Neural cell (in vitro differentiated cells): ENCODE measurements at regions not wholly inside any gene's neighbourhood (a gene's known extent, or its start where the extent isn't known, plus 50 kb on each side); places are given as distances from the start of the nearest gene placed in this dataset.

Experiments
- H2AFZ ChIP-seq: fragments of 200-600, 300-800 bp; sonication (generic), shearing (Covaris generic); 2 replicates; pipeline ENCODE4 v1.6.0; 2014; ENCODE audit warnings: low read depth, mild to moderate bottlenecking, antibody characterized with exemption, low read length, moderate library complexity
- H3F3A ChIP-seq: fragments of 200-600 bp; shearing (Covaris generic); 2 replicates; pipeline ENCODE4 v1.6.1; 2016; ENCODE audit warnings: mild to moderate bottlenecking, moderate library complexity, mixed read lengths, antibody characterized with exemption, low read length; ENCODE audit not compliant: insufficient read depth, poor library complexity, severe bottlenecking
- H3K27ac ChIP-seq: fragments of 200-600, 300-800 bp; sonication (generic), shearing (Covaris generic); 2 replicates; pipeline ENCODE4 v1.5.1; 2014; ENCODE audit warnings: mild to moderate bottlenecking, low read length, moderate library complexity
- H3K27me3 ChIP-seq: fragments of 300-800, 200-600 bp; sonication (generic), shearing (Covaris generic); 2 replicates; pipeline ENCODE4 v1.6.0; 2014; ENCODE audit warnings: mild to moderate bottlenecking, low read depth, low read length, moderate library complexity; ENCODE audit not compliant: insufficient read depth
- H3K36me3 ChIP-seq: fragments of 300-800, 200-600 bp; sonication (generic), shearing (Covaris generic); 2 replicates; pipeline ENCODE4 v1.5.1; 2014; ENCODE audit warnings: mild to moderate bottlenecking, antibody characterized with exemption, low read length, moderate library complexity; ENCODE audit not compliant: insufficient read depth
- H3K4me2 ChIP-seq: fragments of 300-800, 200-600 bp; sonication (generic), shearing (Covaris generic); 2 replicates; pipeline ENCODE4 v1.6.0; 2014; ENCODE audit warnings: mild to moderate bottlenecking, low read length
- H3K4me3 ChIP-seq: fragments of 300-800, 200-600 bp; sonication (generic), shearing (Covaris generic); 2 replicates; pipeline ENCODE4 v1.5.1; 2014; ENCODE audit warnings: mild to moderate bottlenecking, low read length, moderate library complexity
- H3K79me2 ChIP-seq: fragments of 200-600 bp; shearing (Covaris generic); replicated peaks from 2 replicates; pipeline ENCODE4 v1.6.0; 2014; ENCODE audit warnings: mild to moderate bottlenecking, low read length, moderate library complexity; ENCODE audit not compliant: insufficient read depth
- H3K9ac ChIP-seq: fragments of 300-800, 200-600 bp; sonication (generic), shearing (Covaris generic); 2 replicates; pipeline ENCODE4 v1.6.1; 2016; ENCODE audit warnings: mild to moderate bottlenecking, low read length, mixed read lengths
- H3K9me2 ChIP-seq: fragments of 200-600 bp; shearing (Covaris generic); 2 replicates; pipeline ENCODE4 v1.6.1; 2016; ENCODE audit warnings: mild to moderate bottlenecking, low read length, mixed read lengths; ENCODE audit not compliant: insufficient read depth
- H3K9me3 ChIP-seq: fragments of 200-600, 300-800 bp; sonication (generic), shearing (Covaris generic); 2 replicates; pipeline ENCODE4 v1.6.1; 2016; ENCODE audit warnings: mild to moderate bottlenecking, mixed run types, low read length, moderate library complexity, mixed read lengths
- H4K20me1 ChIP-seq: fragments of 200-600 bp; shearing (Covaris generic); 2 replicates; pipeline ENCODE4 v1.6.1; 2016; ENCODE audit warnings: mild to moderate bottlenecking, mixed run types; ENCODE audit not compliant: insufficient read depth
- EP300 ChIP-seq: fragments of 450-650 bp; conservative IDR thresholded peaks from 2 replicates; pipeline ENCODE4 v1.6.1; 2014; ENCODE audit warnings: antibody characterized with exemption, mild to moderate bottlenecking, moderate library complexity; ENCODE audit not compliant: poor library complexity, severe bottlenecking
- EZH2 ChIP-seq: fragments of 200-600, 300-800 bp; shearing (Covaris generic), sonication (generic); IDR thresholded peaks from 2 replicates; pipeline ENCODE4 v1.6.1; 2014; ENCODE audit warnings: antibody characterized with exemption, low read length, borderline replicate concordance, mild to moderate bottlenecking; ENCODE audit not compliant: insufficient read depth, poor library complexity, severe bottlenecking
- MXI1 ChIP-seq: fragments of 450-650 bp; conservative IDR thresholded peaks from 2 replicates; pipeline ENCODE4 v1.6.1; 2014; ENCODE audit warnings: antibody characterized with exemption, mild to moderate bottlenecking; ENCODE audit not compliant: poor library complexity, severe bottlenecking
- POLR2AphosphoS5 ChIP-seq: IDR thresholded peaks from 2 replicates; pipeline ENCODE4 v1.6.1; 2012
- RAD21 ChIP-seq: fragments of 450-650 bp; conservative IDR thresholded peaks from 2 replicates; pipeline ENCODE4 v1.6.1; 2014; ENCODE audit warnings: antibody characterized with exemption, mild to moderate bottlenecking, moderate library complexity
- SMC3 ChIP-seq: fragments of 450-650 bp; conservative IDR thresholded peaks from 2 replicates; pipeline ENCODE4 v1.6.1; 2014; ENCODE audit warnings: antibody characterized with exemption, mild to moderate bottlenecking, moderate library complexity; ENCODE audit not compliant: poor library complexity
- TAF1 ChIP-seq: IDR thresholded peaks from 2 replicates; pipeline ENCODE4 v1.6.1; 2012; ENCODE audit warnings: low read depth
- TF ChIP-seq, protein P1 (sequence below): IDR thresholded peaks from 2 replicates; pipeline ENCODE4 v1.6.1; 2012; ENCODE audit warnings: borderline replicate concordance
- TF ChIP-seq, protein P2 (sequence below): fragments of 450-650 bp; IDR thresholded peaks from 2 replicates; pipeline ENCODE4 v1.5.1; 2014; ENCODE audit warnings: antibody characterized with exemption, mild to moderate bottlenecking, moderate library complexity; ENCODE audit not compliant: poor library complexity, severe bottlenecking

DNA sequence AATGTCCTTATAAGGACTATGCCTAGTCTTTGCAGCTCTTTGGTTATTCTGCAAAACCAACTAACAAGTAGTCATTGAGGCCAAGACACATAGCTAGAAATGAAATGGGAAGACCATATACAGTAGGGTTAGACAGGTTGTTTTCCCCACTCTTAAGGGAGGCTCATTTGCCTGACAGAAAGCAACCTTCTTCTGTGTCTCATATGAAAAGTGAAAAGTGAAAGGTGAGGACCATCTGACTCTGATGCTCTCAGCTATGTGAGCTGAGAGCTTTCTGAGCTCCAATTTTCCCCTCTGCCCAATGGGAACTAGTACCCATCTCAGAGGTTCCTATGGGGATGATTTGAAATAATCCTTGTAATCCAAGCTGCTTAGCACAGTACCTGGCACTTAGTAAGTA is 142.0 kb upstream of the BDNF start:
- no peak overlapping the region for H3K4me3 ChIP-seq
- no peaks in the 10 kb centered on the region for H3K9me3 ChIP-seq
- TF ChIP-seq, protein P1, sequence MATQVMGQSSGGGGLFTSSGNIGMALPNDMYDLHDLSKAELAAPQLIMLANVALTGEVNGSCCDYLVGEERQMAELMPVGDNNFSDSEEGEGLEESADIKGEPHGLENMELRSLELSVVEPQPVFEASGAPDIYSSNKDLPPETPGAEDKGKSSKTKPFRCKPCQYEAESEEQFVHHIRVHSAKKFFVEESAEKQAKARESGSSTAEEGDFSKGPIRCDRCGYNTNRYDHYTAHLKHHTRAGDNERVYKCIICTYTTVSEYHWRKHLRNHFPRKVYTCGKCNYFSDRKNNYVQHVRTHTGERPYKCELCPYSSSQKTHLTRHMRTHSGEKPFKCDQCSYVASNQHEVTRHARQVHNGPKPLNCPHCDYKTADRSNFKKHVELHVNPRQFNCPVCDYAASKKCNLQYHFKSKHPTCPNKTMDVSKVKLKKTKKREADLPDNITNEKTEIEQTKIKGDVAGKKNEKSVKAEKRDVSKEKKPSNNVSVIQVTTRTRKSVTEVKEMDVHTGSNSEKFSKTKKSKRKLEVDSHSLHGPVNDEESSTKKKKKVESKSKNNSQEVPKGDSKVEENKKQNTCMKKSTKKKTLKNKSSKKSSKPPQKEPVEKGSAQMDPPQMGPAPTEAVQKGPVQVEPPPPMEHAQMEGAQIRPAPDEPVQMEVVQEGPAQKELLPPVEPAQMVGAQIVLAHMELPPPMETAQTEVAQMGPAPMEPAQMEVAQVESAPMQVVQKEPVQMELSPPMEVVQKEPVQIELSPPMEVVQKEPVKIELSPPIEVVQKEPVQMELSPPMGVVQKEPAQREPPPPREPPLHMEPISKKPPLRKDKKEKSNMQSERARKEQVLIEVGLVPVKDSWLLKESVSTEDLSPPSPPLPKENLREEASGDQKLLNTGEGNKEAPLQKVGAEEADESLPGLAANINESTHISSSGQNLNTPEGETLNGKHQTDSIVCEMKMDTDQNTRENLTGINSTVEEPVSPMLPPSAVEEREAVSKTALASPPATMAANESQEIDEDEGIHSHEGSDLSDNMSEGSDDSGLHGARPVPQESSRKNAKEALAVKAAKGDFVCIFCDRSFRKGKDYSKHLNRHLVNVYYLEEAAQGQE = no peak
- no peak for TF ChIP-seq SMC3
- TF ChIP-seq EP300 = no peak
- no peak for TF ChIP-seq POLR2AphosphoS5
- TF ChIP-seq TAF1 = no peak
- no peak for TF ChIP-seq RAD21
- TF ChIP-seq, protein P2, sequence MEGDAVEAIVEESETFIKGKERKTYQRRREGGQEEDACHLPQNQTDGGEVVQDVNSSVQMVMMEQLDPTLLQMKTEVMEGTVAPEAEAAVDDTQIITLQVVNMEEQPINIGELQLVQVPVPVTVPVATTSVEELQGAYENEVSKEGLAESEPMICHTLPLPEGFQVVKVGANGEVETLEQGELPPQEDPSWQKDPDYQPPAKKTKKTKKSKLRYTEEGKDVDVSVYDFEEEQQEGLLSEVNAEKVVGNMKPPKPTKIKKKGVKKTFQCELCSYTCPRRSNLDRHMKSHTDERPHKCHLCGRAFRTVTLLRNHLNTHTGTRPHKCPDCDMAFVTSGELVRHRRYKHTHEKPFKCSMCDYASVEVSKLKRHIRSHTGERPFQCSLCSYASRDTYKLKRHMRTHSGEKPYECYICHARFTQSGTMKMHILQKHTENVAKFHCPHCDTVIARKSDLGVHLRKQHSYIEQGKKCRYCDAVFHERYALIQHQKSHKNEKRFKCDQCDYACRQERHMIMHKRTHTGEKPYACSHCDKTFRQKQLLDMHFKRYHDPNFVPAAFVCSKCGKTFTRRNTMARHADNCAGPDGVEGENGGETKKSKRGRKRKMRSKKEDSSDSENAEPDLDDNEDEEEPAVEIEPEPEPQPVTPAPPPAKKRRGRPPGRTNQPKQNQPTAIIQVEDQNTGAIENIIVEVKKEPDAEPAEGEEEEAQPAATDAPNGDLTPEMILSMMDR = no peak
- no peak for TF ChIP-seq MXI1
- H2AFZ ChIP-seq = no peak overlapping the region
- no peak overlapping the region for H3K27ac ChIP-seq
- H3K36me3 ChIP-seq = no peaks in the 10 kb centered on the region
- H3K9me2 ChIP-seq = no peaks in the 10 kb centered on the region
- no peak overlapping the region for H3K4me2 ChIP-seq
- H3K9ac ChIP-seq = no peak overlapping the region
- no peaks in the 10 kb centered on the region for H3F3A ChIP-seq
- H4K20me1 ChIP-seq = no peaks in the 10 kb centered on the region
- H3K79me2 ChIP-seq = no peaks in the 10 kb centered on the region
- H3K27me3 ChIP-seq = no peaks in the 10 kb centered on the region

DNA sequence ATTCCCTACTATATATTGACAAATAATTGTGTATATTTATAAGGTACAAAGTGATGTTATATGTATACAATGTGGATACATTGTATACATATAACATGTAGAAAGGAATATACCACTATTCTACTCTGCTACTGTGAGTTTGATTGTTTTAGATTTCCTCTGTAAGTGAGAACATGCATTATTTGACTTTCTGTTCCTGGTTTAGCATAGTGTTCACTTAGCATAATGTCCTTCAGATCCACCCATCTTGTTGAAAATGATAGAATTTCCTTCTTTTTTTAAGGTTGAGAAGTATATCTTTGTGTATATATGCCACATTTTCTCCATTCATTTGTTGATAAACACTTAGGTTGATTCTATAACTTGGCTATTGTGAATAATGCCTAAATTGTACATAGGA is 140.8 kb upstream of the BDNF start:
- Histone ChIP-seq H3K9me3 (no peaks in the 10 kb centered on the region), H3K4me3 (no peak overlapping the region), H3F3A (no peaks in the 10 kb centered on the region), H2AFZ (no peak overlapping the region), H3K27me3 (no peaks in the 10 kb centered on the region), H3K27ac (no peak overlapping the region), H3K36me3 (no peaks in the 10 kb centered on the region), H3K9ac (no peak overlapping the region), H3K79me2 (no peaks in the 10 kb centered on the region), H3K4me2 (no peak overlapping the region), H3K9me2 (no peaks in the 10 kb centered on the region), H4K20me1 (no peaks in the 10 kb centered on the region)
- TF ChIP-seq MXI1 (no peak), EZH2 (no peak), TAF1 (no peak), SMC3 (no peak), POLR2AphosphoS5 (no peak), EP300 (no peak), RAD21 (no peak)
- TF ChIP-seq, protein P1 = no peak
- TF ChIP-seq, protein P2 = no peak
